ENCODE measurements at regions not wholly inside any gene's neighbourhood (a gene's known extent, or its start where the extent isn't known, plus 50 kb on each side); places are given as distances from the start of the nearest gene placed in this dataset.

DNA sequence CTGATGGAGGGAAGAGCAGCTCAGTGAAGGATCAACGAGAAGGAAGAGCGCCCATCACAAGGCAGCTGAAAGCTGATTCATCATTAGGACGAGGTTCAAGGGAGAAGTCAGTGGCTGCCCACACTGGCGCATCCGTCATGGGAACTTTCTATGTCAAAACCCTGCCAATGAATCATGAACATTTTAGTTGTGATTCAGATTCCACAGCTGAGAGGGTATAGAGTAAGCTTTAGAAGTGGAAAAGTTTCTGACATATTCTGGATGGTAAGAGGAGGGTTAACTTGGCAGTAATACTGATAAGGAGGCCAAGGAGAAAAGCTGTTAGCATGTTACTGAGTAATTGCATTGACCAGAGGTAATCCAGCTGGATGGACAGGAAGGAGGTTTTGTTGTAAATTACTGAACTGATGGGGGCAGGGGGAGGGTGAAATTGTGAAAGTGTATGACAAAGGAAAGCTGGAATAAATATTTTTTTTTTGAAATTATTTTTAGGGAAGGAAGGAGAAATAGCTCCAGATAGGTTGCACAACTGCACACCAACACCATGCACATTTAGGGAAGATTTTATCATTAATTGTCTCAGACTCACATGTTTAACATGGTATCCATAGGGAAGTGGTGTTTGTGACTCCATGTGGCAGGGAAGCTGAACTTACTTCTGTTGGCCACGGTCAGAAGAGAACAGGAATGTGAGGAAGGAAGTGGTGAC lies 78.3 kb upstream of the NRP1 start:
- DNase-seq (ENCODE audit: low spot score) = no peak
- BruUV-seq (replicated peaks) = no TSS peak
- intact Hi-C loops (cut with micrococcal nuclease; ENCODE audit: unreplicated experiment) = loop anchor here (10.0 kb wide), 1 partner anchor 62 kb away; no protein-coding TSS in a partner anchor
- Histone ChIP-seq H3K4me3 (ENCODE audit: low read depth, low read length, poor library complexity, severe bottlenecking) (no peak overlapping the region), H3K36me3 (ENCODE audit: insufficient read depth, low read length, poor library complexity, severe bottlenecking) (no peaks in the 10 kb centered on the region), H3K27me3 (replicated peaks; ENCODE audit: insufficient read depth, low read depth, low read length, poor library complexity) (no peaks in the 10 kb centered on the region), H3K9me3 (ENCODE audit: low read depth, low read length, poor library complexity, severe bottlenecking) (no peaks in the 10 kb centered on the region), H3K27ac (ENCODE audit: low read depth, low read length, poor library complexity, severe bottlenecking) (no peak overlapping the region), H3K4me1 (ENCODE audit: insufficient read depth, low read length, poor library complexity, severe bottlenecking) (no peaks in the 10 kb centered on the region)
- ChIA-PET CTCF (no interaction called here), POLR2A (ENCODE audit: low non-redundant PET) (no interaction called here)
- TF ChIP-seq, protein P1, sequence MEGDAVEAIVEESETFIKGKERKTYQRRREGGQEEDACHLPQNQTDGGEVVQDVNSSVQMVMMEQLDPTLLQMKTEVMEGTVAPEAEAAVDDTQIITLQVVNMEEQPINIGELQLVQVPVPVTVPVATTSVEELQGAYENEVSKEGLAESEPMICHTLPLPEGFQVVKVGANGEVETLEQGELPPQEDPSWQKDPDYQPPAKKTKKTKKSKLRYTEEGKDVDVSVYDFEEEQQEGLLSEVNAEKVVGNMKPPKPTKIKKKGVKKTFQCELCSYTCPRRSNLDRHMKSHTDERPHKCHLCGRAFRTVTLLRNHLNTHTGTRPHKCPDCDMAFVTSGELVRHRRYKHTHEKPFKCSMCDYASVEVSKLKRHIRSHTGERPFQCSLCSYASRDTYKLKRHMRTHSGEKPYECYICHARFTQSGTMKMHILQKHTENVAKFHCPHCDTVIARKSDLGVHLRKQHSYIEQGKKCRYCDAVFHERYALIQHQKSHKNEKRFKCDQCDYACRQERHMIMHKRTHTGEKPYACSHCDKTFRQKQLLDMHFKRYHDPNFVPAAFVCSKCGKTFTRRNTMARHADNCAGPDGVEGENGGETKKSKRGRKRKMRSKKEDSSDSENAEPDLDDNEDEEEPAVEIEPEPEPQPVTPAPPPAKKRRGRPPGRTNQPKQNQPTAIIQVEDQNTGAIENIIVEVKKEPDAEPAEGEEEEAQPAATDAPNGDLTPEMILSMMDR (conservative IDR thresholded peaks at IDR 0.05; ENCODE audit: low read depth, low read length) = no peak
- TF ChIP-seq EZH2 (IDR thresholded peaks at IDR 0.05; ENCODE audit: borderline replicate concordance, low read depth, low read length, poor library complexity, severe bottlenecking) = no peak

DNA sequence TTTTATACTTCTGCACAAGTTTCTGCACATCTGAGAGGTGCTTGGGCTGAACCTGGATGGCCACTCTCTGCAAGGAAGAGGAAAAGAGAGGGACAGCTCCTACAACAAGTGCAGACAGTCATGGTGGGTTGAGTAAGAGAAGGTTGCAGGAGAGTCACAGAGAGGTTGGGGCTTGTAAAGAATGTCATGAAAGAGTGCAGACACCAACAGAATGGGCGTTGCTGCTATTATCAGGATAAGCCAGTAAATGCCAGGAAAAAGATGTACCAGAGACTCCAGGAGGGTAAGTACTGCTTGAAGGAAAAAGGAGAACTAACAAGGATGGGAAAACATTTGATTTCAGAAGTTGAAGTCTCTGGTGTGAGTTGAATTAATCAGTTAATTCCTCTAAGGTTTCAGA lies 77.8 kb upstream of the NRP1 start:
- Histone ChIP-seq H3K27ac (ENCODE audit: low read depth, low read length, poor library complexity, severe bottlenecking) (no peak overlapping the region), H3K4me3 (ENCODE audit: low read depth, low read length, poor library complexity, severe bottlenecking) (no peak overlapping the region), H3K27me3 (replicated peaks; ENCODE audit: insufficient read depth, low read depth, low read length, poor library complexity) (no peaks in the 10 kb centered on the region), H3K36me3 (ENCODE audit: insufficient read depth, low read length, poor library complexity, severe bottlenecking) (no peaks in the 10 kb centered on the region), H3K4me1 (ENCODE audit: insufficient read depth, low read length, poor library complexity, severe bottlenecking) (no peaks in the 10 kb centered on the region), H3K9me3 (ENCODE audit: low read depth, low read length, poor library complexity, severe bottlenecking) (no peaks in the 10 kb centered on the region)
- TF ChIP-seq EZH2 (IDR thresholded peaks at IDR 0.05; ENCODE audit: borderline replicate concordance, low read depth, low read length, poor library complexity, severe bottlenecking) = no peak
- TF ChIP-seq, protein P1 (conservative IDR thresholded peaks at IDR 0.05; ENCODE audit: low read depth, low read length) = no peak
- no TSS peak for BruUV-seq (replicated peaks)
- ChIA-PET POLR2A (ENCODE audit: low non-redundant PET) (no interaction called here), CTCF (no interaction called here)
- DNase-seq (ENCODE audit: low spot score) = no peak
- intact Hi-C loops (cut with micrococcal nuclease; ENCODE audit: unreplicated experiment) = loop anchor here (10.0 kb wide), 1 partner anchor 63 kb away; no protein-coding TSS in a partner anchor

DNA sequence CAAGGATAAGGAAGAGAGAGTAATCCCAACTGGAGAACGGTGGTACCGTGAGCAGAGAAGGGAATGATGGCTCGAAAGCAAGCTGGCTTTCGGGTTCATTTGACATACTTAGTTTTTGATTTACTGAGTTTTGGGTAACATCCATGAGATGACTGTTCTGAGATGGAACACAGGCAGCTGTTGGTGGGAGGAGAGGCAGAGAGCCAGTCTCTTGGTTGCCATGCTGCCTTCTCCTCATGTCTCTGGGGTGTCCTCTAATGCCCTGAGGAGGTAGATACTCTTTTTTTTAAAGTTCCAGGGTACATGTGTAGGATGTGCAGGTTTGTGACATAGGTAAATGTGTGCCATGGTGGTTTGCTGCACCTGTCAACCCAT lies 76.4 kb upstream of the NRP1 start:
- BruUV-seq (replicated peaks) = no TSS peak
- Histone ChIP-seq H3K9me3 (ENCODE audit: low read depth, low read length, poor library complexity, severe bottlenecking) (no peaks in the 10 kb centered on the region), H3K4me3 (ENCODE audit: low read depth, low read length, poor library complexity, severe bottlenecking) (no peak overlapping the region), H3K4me1 (ENCODE audit: insufficient read depth, low read length, poor library complexity, severe bottlenecking) (no peaks in the 10 kb centered on the region), H3K27me3 (replicated peaks; ENCODE audit: insufficient read depth, low read depth, low read length, poor library complexity) (no peaks in the 10 kb centered on the region), H3K27ac (ENCODE audit: low read depth, low read length, poor library complexity, severe bottlenecking) (no peak overlapping the region), H3K36me3 (ENCODE audit: insufficient read depth, low read length, poor library complexity, severe bottlenecking) (no peaks in the 10 kb centered on the region)
- POLR2A ChIA-PET (ENCODE audit: low non-redundant PET) = no interaction called here
- CTCF ChIA-PET = no interaction called here
- DNase-seq (ENCODE audit: low spot score) = no peak
- TF ChIP-seq, protein P1 (conservative IDR thresholded peaks at IDR 0.05; ENCODE audit: low read depth, low read length) = no peak
- no peak for TF ChIP-seq EZH2 (IDR thresholded peaks at IDR 0.05; ENCODE audit: borderline replicate concordance, low read depth, low read length, poor library complexity, severe bottlenecking)
- intact Hi-C loops (cut with micrococcal nuclease; ENCODE audit: unreplicated experiment) = loop anchor here (10.0 kb wide), 1 partner anchor 64 kb away; no protein-coding TSS in a partner anchor
